ENCODE measurements at regions not wholly inside any gene's neighbourhood (a gene's known extent, or its start where the extent isn't known, plus 50 kb on each side); places are given as distances from the start of the nearest gene placed in this dataset.

GRCh38 chr13:65032825-65033224, 2197.3 kb downstream of the PCDH9 start:
- H3K27ac Mint-ChIP-seq: no peak overlapping the region
- no peak for ATAC-seq
- no peaks in the 10 kb centered on the region for H3K36me3 Mint-ChIP-seq (ENCODE audit: low read depth)
- H3K9me3 ChIP-seq (ENCODE audit: control insufficient read depth, low read length, poor library complexity, severe bottlenecking): no peaks in the 10 kb centered on the region
- H3K27me3 Mint-ChIP-seq: no peaks in the 10 kb centered on the region
- no peaks in the 10 kb centered on the region for H3K4me1 Mint-ChIP-seq
- DNase-seq: no peak
- no peak overlapping the region for H3K4me3 Mint-ChIP-seq

GRCh38 chr13:65028101-65028500, 2202.0 kb downstream of the PCDH9 start:
- ATAC-seq (no peak), DNase-seq (no peak)
- Mint-ChIP-seq H3K4me3 (no peak overlapping the region), H3K36me3 (ENCODE audit: low read depth) (no peaks in the 10 kb centered on the region), H3K27me3 (no peaks in the 10 kb centered on the region), H3K27ac (no peak overlapping the region), H3K4me1 (no peaks in the 10 kb centered on the region)
- no peaks in the 10 kb centered on the region for H3K9me3 ChIP-seq (ENCODE audit: control insufficient read depth, low read length, poor library complexity, severe bottlenecking)

GRCh38 chr13:65026505-65026904, 2203.6 kb downstream of the PCDH9 start:
- ATAC-seq (no peak), DNase-seq (no peak)
- no peaks in the 10 kb centered on the region for H3K9me3 ChIP-seq (ENCODE audit: control insufficient read depth, low read length, poor library complexity, severe bottlenecking)
- no peaks in the 10 kb centered on the region for H3K36me3 Mint-ChIP-seq (ENCODE audit: low read depth)
- no peaks in the 10 kb centered on the region for H3K27me3 Mint-ChIP-seq
- no peak overlapping the region for H3K27ac Mint-ChIP-seq
- H3K4me1 Mint-ChIP-seq: no peaks in the 10 kb centered on the region
- H3K4me3 Mint-ChIP-seq: no peak overlapping the region

- DNase-seq (no peak), ATAC-seq (no peak)
- H3K27ac Mint-ChIP-seq: no peak overlapping the region
- H3K9me3 ChIP-seq (ENCODE audit: control insufficient read depth, low read length, poor library complexity, severe bottlenecking): no peaks in the 10 kb centered on the region
- H3K27me3 Mint-ChIP-seq: no peaks in the 10 kb centered on the region
- no peaks in the 10 kb centered on the region for H3K36me3 Mint-ChIP-seq (ENCODE audit: low read depth)
- H3K4me1 Mint-ChIP-seq: no peaks in the 10 kb centered on the region
- no peak overlapping the region for H3K4me3 Mint-ChIP-seq
Observed at GRCh38 chr13:65011378-65011777, 2218.8 kb downstream of the PCDH9 start.

- no peak overlapping the region for H3K27ac Mint-ChIP-seq
- no peak overlapping the region for H3K4me3 Mint-ChIP-seq
- DNase-seq (no peak), ATAC-seq (no peak)
- H3K9me3 ChIP-seq (ENCODE audit: control insufficient read depth, low read length, poor library complexity, severe bottlenecking): peaks cover 2% of the 10 kb centered on the region
- no peaks in the 10 kb centered on the region for H3K4me1 Mint-ChIP-seq
- no peaks in the 10 kb centered on the region for H3K36me3 Mint-ChIP-seq (ENCODE audit: low read depth)
- H3K27me3 Mint-ChIP-seq: no peaks in the 10 kb centered on the region
Observed at GRCh38 chr13:64997438-64997837, 2232.7 kb downstream of the PCDH9 start.

- H3K9me3 ChIP-seq (ENCODE audit: control insufficient read depth, low read length, poor library complexity, severe bottlenecking): peaks cover 2% of the 10 kb centered on the region
- H3K36me3 Mint-ChIP-seq (ENCODE audit: low read depth): no peaks in the 10 kb centered on the region
- H3K4me1 Mint-ChIP-seq: no peaks in the 10 kb centered on the region
- DNase-seq: no peak
- no peak overlapping the region for H3K4me3 Mint-ChIP-seq
- no peaks in the 10 kb centered on the region for H3K27me3 Mint-ChIP-seq
- H3K27ac Mint-ChIP-seq: no peak overlapping the region
- no peak for ATAC-seq
Observed at GRCh38 chr13:64993514-64994164, 2236.5 kb downstream of the PCDH9 start.

GRCh38 chr13:64992314-64992713, 2237.8 kb downstream of the PCDH9 start:
- DNase-seq: no peak
- Mint-ChIP-seq H3K27ac (no peak overlapping the region), H3K4me1 (no peaks in the 10 kb centered on the region), H3K36me3 (ENCODE audit: low read depth) (no peaks in the 10 kb centered on the region), H3K27me3 (no peaks in the 10 kb centered on the region), H3K4me3 (no peak overlapping the region)
- ATAC-seq: no peak
- H3K9me3 ChIP-seq (ENCODE audit: control insufficient read depth, low read length, poor library complexity, severe bottlenecking): peaks cover 2% of the 10 kb centered on the region

GRCh38 chr13:64985075-64985474, 2245.1 kb downstream of the PCDH9 start:
- Mint-ChIP-seq H3K27me3 (no peaks in the 10 kb centered on the region), H3K4me1 (no peaks in the 10 kb centered on the region), H3K27ac (no peak overlapping the region), H3K36me3 (ENCODE audit: low read depth) (no peaks in the 10 kb centered on the region), H3K4me3 (no peak overlapping the region)
- ATAC-seq: no peak
- no peak for DNase-seq
- H3K9me3 ChIP-seq (ENCODE audit: control insufficient read depth, low read length, poor library complexity, severe bottlenecking): no peaks in the 10 kb centered on the region

GRCh38 chr13:64962404-64962803, 2267.7 kb downstream of the PCDH9 start:
- Mint-ChIP-seq H3K27me3 (no peaks in the 10 kb centered on the region), H3K4me1 (no peaks in the 10 kb centered on the region), H3K27ac (no peak overlapping the region), H3K4me3 (no peak overlapping the region), H3K36me3 (ENCODE audit: low read depth) (no peaks in the 10 kb centered on the region)
- H3K9me3 ChIP-seq (ENCODE audit: control insufficient read depth, low read length, poor library complexity, severe bottlenecking): no peaks in the 10 kb centered on the region
- DNase-seq (no peak), ATAC-seq (no peak)

GRCh38 chr13:64959276-64959675, 2270.9 kb downstream of the PCDH9 start:
- Mint-ChIP-seq H3K27ac (no peak overlapping the region), H3K27me3 (no peaks in the 10 kb centered on the region), H3K4me3 (no peak overlapping the region), H3K4me1 (no peaks in the 10 kb centered on the region), H3K36me3 (ENCODE audit: low read depth) (no peaks in the 10 kb centered on the region)
- DNase-seq: no peak
- ATAC-seq: no peak
- no peaks in the 10 kb centered on the region for H3K9me3 ChIP-seq (ENCODE audit: control insufficient read depth, low read length, poor library complexity, severe bottlenecking)

- Mint-ChIP-seq H3K4me3 (no peak overlapping the region), H3K27me3 (no peaks in the 10 kb centered on the region), H3K36me3 (ENCODE audit: low read depth) (no peaks in the 10 kb centered on the region), H3K27ac (no peak overlapping the region), H3K4me1 (no peaks in the 10 kb centered on the region)
- no peaks in the 10 kb centered on the region for H3K9me3 ChIP-seq (ENCODE audit: control insufficient read depth, low read length, poor library complexity, severe bottlenecking)
- DNase-seq (no peak), ATAC-seq (no peak)
Observed at GRCh38 chr13:64958106-64958505, 2272.0 kb downstream of the PCDH9 start.

- H3K36me3 Mint-ChIP-seq (ENCODE audit: low read depth): no peaks in the 10 kb centered on the region
- no peaks in the 10 kb centered on the region for H3K4me1 Mint-ChIP-seq
- ATAC-seq (no peak), DNase-seq (no peak)
- no peaks in the 10 kb centered on the region for H3K9me3 ChIP-seq (ENCODE audit: control insufficient read depth, low read length, poor library complexity, severe bottlenecking)
- no peak overlapping the region for H3K4me3 Mint-ChIP-seq
- H3K27ac Mint-ChIP-seq: no peak overlapping the region
- H3K27me3 Mint-ChIP-seq: no peaks in the 10 kb centered on the region
Observed at GRCh38 chr13:64938660-64939059, 2291.5 kb downstream of the PCDH9 start.

GRCh38 chr13:64937302-64937701, 2292.8 kb downstream of the PCDH9 start:
- Mint-ChIP-seq H3K4me3 (no peak overlapping the region), H3K27me3 (no peaks in the 10 kb centered on the region), H3K4me1 (no peaks in the 10 kb centered on the region), H3K27ac (no peak overlapping the region), H3K36me3 (ENCODE audit: low read depth) (no peaks in the 10 kb centered on the region)
- DNase-seq (no peak), ATAC-seq (no peak)
- no peaks in the 10 kb centered on the region for H3K9me3 ChIP-seq (ENCODE audit: control insufficient read depth, low read length, poor library complexity, severe bottlenecking)

- H3K4me1 Mint-ChIP-seq: no peaks in the 10 kb centered on the region
- no peaks in the 10 kb centered on the region for H3K36me3 Mint-ChIP-seq (ENCODE audit: low read depth)
- no peak overlapping the region for H3K27ac Mint-ChIP-seq
- H3K9me3 ChIP-seq (ENCODE audit: control insufficient read depth, low read length, poor library complexity, severe bottlenecking): no peaks in the 10 kb centered on the region
- H3K27me3 Mint-ChIP-seq: no peaks in the 10 kb centered on the region
- H3K4me3 Mint-ChIP-seq: no peak overlapping the region
- no peak for DNase-seq
- no peak for ATAC-seq
Observed at GRCh38 chr13:64936879-64937278, 2293.3 kb downstream of the PCDH9 start.

Data from T-helper 17 cell (primary cell).